NAMALWA (cell line): ENCODE measurements at regions not wholly inside any gene's neighbourhood (a gene's known extent, or its start where the extent isn't known, plus 50 kb on each side); places are given as distances from the start of the nearest gene placed in this dataset.

ENCODE experiments used
- DNase-seq: peaks from one replicate; pipeline ENCODE4 v3.0.0-alpha.2; 2015; ENCODE audit warnings: low spot score

DNA sequence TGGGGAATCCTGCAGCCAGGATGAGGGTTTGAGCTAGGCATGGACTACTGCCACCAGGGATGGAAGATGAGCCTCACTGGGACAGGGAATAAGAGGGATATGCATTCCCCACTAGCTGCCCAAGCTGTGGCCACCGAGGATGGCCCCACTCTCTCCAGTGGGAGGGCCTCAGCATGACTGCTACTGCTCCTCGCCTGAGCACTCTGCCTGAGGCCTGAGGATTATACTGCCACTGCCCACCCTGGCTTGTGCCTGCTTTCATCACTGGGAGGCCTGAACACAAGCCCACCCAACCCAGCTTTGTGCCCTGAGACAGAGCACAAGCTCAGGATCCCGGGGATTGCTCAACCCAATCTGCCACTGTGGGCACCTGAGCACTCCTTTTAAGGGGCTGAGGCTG, 425.6 kb downstream of the RASEF start:
- DNase-seq: no peak

DNA sequence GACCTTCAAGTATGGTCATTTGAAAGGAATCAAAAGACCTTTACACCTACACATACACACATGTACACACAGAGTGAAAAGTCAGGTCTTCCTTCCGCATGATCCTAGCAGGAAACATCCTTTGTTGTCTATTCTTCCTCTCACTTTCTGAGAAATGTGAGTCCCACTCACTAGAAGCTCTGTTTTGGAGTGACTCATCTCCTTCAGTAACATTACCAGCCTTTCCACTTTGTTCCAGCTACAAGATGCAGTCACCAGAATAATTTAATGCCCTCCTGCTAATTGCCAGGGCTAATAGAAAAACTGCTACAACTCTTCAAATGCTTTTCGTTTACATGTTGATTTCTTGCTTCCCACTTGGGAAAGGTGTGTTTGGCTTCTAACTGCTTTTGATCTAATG, 417.3 kb downstream of the RASEF start:
- DNase-seq: no peak

DNA sequence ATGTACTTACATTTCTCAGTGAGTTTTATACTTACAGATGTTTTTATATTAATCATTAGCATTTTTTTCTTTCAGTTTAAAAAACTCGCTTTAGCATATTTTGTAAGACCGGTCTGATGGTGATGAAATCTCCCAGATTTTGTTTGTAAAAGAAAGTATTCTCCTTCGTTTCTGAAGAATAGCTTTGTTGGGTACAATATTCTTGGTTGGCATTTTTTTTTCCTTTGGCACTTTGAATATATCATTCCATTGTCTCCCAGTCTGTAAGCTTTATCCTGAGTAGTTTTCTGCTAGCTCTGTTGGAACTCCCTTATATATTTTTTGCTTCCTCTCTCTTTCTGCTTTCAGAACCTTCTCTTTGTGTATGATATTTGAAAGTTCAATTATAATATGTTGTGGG, 412.6 kb downstream of the RASEF start:
- no peak for DNase-seq

GRCh38 chr9:82651474-82651873, 411.5 kb downstream of the RASEF start:
- DNase-seq: no peak

DNA sequence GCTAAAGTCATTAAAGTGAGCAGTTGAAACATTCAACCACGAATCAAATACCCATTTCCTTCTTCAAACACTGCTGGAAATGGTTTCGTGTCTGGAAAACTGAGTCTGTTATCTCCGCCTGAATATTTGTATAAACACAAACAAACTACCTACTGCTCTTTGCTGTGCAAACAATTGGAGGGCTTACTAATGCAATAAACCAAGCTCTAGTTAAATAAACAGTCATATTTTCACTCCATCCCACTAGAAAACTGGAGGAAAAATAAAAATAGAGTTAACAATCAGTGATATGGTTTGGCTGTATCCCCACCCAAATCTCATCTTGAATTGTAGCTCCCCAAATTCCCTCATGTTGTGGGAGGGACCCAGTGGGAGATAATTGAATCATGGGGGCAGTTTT, 397.6 kb downstream of the RASEF start:
- no peak for DNase-seq

DNA sequence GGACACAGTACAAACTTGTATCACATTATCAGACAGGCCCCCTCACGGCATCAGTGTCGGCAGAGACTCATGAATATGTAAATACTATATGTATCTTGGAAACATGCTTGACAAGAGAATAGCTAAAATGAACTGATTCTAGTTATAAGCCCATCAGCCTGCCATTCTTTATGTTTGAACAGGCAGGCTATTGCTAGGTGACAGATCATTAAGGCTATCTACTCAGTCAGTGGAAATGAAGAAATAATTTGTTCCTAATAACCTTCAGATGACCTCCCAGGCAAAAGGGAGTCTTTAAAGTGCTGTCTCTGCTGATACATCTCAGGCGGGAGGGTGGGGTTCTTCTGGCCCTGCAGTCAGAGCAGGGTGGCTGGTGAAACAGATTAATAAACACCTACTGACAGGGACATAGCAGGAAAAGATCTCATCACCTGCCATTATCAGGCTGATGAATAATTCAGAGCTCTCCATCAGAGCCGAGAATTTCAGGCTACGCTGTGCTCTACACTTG, 394.2 kb downstream of the RASEF start:
- no peak for DNase-seq

GRCh38 chr9:82670000-82670399, 392.9 kb downstream of the RASEF start:
- DNase-seq: no peak

- no peak for DNase-seq
Observed at GRCh38 chr9:82670726-82671125, 392.2 kb downstream of the RASEF start.

GRCh38 chr9:82673201-82673600, 389.7 kb downstream of the RASEF start:
- DNase-seq: no peak

DNA sequence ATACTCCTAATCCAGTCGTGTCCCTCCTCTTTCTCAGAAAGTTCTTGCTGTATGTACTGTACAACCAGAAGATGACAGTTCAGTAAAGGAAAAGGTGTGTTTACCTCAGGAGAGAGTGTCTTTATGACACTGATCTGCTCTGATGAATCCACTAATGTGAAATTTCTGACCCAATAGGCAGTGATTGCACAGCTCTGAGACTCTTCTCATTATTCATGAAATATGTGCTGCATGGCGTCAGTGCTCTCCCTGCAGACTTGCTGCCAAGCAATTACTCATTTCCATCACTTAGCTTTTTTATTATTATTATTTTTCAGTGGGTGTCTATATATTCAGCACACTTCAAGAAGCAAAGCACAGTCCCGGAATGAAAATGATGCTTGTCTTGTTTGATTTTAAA, 389.0 kb downstream of the RASEF start:
- no peak for DNase-seq

DNA sequence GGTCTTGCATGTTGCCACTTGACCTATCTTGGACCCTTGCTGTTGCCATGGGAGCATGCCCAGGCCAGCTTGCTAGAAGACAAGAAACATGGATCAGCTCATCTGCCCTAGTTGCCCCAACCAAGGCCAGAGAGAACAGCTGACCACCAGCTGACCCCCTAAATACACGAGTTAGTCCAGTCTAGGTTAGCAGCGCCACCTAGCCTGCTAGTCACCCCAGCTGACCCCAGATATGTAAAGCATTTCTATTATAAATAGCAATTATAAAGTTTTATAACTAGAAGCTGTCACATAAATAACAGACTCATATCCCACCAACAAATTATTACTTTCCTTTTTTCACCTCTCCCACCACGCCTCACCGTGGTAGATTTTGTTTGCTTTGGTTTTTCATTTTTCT, 387.8 kb downstream of the RASEF start:
- no peak for DNase-seq

- DNase-seq: no peak
Observed at GRCh38 chr9:82675605-82676004, 387.3 kb downstream of the RASEF start.

GRCh38 chr9:82677086-82677485, 385.9 kb downstream of the RASEF start:
- no peak for DNase-seq

- DNase-seq: no peak
Observed at GRCh38 chr9:82679472-82679871, 383.5 kb downstream of the RASEF start.

DNA sequence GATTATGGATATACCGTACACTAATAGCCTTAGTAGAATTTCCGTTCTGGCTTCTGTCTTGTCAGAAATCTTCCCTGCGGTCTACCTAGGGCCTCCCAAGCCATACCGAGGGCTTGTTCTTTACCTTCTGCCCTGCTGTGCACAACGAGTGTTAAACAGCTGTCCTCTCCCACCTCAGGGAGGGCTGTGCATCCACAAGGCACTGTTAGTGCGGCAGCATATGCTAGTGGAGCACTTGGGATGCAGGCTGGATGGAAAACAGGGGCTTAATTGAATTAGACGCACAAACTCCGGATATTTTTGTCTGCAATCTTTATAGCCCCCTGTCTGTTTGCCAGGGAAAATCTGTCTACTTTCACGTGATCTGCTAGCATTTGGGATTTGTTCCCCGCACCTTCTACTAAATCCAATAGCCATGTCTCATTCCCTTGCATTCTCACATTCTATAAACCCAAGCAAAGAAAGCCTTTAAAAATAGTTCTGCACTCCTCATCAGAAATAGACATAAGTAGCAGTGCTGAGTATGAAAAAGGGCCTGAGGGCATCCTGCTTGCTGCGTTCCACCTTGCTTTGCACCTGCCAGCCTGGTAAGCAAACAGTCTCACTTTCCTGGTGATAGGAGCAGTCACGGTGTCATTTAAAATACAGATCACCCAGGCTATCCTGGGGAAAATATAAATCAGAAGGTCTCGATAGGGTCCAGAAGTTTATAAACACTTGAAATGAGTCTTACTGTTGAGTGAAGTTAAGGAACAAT, 382.6 kb downstream of the RASEF start:
- no peak for DNase-seq

DNA sequence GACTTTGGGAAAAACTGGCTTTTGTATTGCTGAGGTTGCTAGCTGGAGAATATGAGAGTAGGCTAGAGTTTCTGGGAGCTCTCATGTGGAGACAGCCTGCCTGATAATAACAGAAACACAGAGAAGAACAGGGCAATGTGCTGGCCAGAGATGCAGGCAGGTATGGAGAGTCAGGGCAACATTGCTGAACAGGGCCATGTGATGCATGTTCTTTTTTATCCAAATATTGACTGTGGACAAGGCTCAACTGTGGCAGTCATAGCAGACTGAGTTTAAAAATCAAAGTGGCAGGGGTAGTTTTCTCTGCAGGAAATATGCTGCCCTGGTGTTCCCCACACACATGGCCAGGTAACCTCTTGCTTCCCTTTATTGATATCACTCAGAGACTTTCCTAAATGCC, 381.1 kb downstream of the RASEF start:
- no peak for DNase-seq

GRCh38 chr9:82682431-82682830, 380.5 kb downstream of the RASEF start:
- no peak for DNase-seq

GRCh38 chr9:82695704-82696103, 367.2 kb downstream of the RASEF start:
- DNase-seq: no peak

DNA sequence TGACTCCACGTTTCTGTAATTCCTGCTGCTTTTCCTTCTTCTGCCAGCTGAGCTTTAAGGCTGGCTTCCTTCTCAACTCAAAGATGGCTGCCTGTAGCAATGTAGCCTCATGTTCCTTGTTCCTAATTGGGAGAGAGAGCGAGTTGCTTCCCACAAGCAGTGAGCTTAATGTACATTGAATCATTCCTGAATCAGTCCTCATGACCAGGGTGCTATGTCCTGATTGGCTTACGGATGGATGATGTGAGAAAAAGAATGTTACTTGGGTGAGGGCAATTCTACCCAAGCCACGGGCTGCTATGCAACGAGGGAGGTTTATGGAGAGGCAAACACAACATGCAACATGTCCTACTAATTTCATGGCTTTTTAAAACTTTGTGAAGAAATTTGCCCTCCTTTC, 356.2 kb downstream of the RASEF start:
- DNase-seq: no peak

DNA sequence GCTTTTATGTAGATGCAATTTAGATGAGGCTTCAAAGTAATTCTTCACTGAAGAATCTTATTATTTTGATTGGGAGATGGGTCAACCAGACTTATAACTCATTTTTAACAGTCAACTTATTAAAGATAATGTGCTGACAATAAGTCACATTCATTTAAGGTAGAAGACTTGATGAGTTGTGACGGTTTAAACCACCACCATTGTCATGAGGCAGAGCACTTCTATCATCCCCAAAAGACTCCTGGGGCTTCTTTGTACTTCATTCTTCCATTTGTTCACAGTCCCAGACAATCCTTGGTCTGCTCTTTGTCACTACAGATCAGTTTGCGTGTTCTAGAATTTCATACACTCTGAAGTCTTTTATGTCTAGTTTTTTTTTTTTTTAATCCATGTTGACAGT, 346.1 kb downstream of the RASEF start:
- no peak for DNase-seq

GRCh38 chr9:82720515-82720914, 342.4 kb downstream of the RASEF start:
- DNase-seq: no peak

GRCh38 chr9:82721593-82721992, 341.3 kb downstream of the RASEF start:
- DNase-seq: no peak

GRCh38 chr9:82722051-82722450, 340.9 kb downstream of the RASEF start:
- DNase-seq: no peak

DNA sequence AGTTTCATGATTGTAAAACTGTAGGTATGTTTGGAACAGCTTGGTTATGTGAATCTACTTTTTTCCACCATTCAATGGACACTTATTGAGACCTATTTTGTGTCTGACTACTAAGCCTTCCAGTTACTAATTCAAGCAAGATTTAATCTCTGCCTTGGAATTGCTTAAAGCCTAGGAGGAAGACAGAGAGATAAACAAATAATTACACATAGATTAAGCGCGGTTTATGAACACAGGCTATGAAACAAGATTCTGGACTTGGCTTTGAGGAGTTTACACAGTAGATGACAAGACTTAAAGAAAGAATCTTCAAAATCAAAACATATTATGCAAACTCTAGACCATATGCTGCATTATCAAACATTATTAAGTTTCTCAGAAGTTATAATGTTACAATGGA, 340.4 kb downstream of the RASEF start:
- DNase-seq: no peak
